GM21447 (cell line): ENCODE measurements at regions not wholly inside any gene's neighbourhood (a gene's known extent, or its start where the extent isn't known, plus 50 kb on each side); places are given as distances from the start of the nearest gene placed in this dataset.
"Not testable (repeated sequence)": the region's sequence is repeated elsewhere in the genome, so short reads cannot be mapped to it uniquely, and the experiment has no call there.

Experiments
- ATAC-seq: cut with Tn5 transposase; IDR thresholded peaks from one replicate; pipeline ENCODE4 v1.9.1; 2021; ENCODE audit not compliant: unreplicated experiment

DNA sequence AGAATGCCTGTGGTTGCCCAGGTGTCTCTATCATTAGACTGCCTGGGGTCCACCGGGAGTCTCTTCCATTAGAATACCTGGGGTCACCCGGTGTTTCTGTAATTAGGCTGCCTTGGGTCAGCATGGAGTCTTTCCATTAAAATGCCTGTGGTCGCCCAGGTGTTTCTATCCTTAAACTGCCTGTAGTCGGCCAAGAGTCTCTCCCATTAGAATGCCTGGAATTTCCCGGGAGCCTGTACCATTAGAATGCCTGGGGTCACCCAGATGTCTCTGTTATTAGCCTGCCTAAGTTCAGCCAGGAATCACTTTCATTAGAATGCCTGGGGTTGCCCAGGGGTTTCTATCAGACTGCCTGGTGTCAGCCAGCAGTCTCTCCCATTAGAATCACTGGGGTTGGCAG, 1492.8 kb downstream of the UQCRFS1 start:
- ATAC-seq: no peak

DNA sequence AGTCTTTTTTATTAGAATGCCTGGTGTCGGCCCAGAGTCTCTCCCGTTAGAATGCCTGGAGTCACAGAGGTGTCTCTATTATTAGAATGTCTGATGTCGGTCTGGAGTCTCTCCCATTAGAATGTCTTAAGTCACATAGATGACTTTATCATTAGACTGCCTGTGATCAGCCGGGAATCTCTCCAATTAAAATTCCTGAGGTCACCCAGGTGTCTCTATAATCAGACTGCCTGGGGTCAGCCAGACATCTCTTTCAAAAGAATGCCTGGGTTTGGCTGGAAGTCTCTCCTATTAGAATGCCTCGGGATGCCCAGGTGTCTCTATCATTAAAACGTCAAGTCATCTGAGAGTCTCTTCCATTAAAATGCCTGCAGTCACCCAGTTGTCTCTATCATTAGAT, 1493.9 kb downstream of the UQCRFS1 start:
- no peak for ATAC-seq

- ATAC-seq: no peak
These were observed 1494.7 kb downstream of the UQCRFS1 start for GRCh38 chr19:27718234-27718633.

GRCh38 chr19:27717825-27718224, 1495.1 kb downstream of the UQCRFS1 start:
- ATAC-seq: no peak

DNA sequence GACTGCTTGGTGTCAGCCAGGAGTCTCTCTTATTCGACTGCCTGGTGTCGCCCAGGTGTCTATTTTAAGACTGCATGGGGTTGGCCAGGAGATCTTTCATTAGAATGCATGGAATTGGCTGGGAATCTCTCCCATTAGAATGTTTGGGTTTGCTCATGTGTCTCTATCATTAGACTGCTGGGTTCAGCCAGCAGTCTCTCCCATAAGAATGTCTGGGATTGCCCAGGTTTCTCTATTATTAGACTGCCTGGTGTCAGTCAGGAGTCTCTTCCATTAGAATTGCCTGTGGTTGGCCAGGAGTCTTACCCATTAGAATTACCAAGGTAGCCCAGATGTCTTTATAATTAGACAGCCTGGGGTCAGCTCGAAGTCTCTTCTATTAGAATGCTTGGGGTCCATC, 1496.0 kb downstream of the UQCRFS1 start:
- ATAC-seq: no peak

DNA sequence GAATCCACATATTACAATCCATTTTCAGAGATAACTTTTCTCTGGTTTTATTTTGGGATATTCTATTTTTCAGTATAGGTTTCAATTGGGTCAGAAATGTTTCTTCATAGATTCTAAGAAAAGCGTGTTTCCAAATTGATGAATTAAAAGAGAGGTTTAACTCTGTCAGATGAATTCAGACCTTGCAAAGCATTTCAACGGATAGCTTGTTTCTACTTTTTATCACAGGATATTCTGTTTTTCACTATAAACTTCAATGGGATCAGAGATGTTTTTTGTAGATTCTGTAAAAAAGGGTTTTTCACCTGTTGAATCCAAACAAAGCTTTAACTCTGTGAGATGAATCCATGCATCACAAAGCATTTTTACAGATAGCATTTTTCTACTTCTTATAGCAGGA, 1498.1 kb downstream of the UQCRFS1 start:
- ATAC-seq: no peak

- no peak for ATAC-seq
These were observed 1503.5 kb downstream of the UQCRFS1 start for GRCh38 chr19:27709496-27709895.

DNA sequence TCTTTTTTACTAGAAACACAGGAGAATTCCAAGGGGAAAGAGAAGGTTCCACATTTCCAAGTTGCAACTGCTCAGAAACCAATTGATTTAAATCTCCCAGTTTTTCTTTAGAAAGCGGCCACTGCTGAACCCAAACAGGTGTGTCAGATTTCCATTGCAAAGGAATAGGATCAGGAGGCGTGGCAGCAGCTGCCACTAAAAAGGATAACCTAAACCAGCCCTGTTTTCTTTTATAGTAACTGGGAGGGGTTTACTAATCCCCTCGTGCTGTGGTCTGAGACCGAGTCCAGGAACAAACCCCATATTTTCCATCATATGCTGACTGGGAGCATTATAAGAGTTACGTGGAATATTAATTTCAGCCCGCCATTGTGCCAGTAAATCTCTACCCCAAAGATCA, 1504.0 kb downstream of the UQCRFS1 start:
- ATAC-seq: not testable (repeated sequence)

DNA sequence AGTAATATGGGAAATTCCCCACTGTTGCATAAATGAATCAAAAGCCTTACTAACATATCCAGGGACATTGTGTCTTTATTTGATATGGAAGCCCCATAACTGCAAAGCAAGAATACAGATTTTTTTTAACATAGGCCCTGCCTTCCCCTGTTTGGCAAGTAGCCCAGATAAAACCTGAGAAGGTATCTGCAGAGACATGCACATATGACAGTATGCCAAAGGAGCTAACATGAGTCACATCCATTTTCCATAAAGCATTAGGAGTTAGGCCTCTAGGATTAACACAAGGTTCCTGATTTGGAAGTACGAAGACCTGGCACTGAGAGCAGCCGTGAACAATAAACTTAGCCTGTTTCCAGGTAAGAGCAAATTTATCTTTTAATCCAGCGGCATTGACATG, 1505.9 kb downstream of the UQCRFS1 start:
- not testable (repeated sequence) for ATAC-seq

DNA sequence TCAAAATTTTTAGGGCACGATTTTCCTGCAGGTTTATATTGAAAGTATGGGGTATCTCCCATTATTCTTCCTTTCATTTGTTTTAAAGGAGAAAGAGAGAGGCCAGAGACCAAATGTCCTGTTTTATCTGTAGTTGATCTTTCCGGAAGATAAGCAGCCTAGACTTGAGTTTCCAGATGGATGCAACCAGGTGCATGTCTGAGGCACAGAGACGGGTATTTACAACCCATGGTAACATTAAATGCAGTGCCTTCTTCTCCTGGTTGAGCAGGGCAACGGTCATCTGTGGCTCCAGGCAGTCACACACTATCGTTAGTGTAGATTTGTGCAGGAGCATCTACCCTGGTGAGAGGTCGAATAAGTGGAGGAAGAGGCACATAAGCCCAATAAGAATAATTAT, 1507.1 kb downstream of the UQCRFS1 start:
- no peak for ATAC-seq

DNA sequence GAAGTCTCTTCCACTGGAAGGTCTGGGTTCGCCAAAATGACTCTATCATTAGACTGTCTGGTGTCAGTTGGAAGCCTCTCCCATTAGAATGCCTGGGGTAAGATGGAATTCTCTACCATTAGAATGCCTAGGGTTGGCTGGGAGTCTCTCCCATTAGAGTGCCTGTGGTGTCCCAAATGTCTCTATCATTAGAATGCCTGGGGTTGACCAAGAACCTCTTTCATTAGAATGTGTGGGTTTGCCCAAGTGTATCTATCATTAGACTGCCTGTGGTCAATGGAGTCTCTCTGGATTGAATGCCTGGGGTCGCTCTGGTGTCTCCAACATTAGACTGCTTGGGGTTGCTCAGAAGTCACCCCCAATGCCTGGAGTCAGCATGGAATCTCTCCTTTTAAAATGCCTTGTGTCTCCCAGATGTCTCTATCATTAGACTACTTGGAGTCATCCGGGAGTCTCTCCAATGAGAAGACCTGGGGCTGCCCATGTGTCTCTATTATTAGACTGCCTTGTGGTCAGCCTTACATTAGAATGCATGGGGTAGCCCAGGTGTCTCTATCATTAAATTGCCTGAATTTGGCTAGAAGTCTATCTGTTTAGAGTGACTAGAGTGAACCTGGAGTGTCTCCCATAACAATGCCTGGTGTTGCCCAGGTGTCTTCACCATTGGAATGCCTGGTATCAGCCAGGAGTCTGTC, 1518.4 kb downstream of the UQCRFS1 start:
- ATAC-seq: no peak

DNA sequence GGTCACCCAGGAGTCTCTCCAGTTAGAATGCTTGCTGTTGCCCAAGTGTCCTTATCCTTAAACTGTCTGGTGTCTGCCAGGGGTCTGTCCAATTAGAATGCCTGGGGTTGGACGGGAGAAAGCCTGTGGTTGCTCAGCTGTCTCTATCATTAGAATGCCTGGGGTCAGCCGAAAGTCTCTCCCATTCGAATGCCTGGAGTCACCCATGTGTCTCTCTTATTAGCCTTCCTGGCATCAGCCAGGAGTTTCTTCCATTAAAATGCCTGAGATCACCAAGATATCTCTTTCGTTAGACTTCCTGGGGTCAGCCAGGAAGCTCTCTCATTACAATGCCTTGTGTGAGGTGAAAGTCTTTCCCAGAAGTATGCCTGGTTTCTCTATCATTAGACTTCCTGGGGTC, 1521.0 kb downstream of the UQCRFS1 start:
- ATAC-seq: no peak

GRCh38 chr19:27689734-27690241, 1523.2 kb downstream of the UQCRFS1 start:
- ATAC-seq: no peak

DNA sequence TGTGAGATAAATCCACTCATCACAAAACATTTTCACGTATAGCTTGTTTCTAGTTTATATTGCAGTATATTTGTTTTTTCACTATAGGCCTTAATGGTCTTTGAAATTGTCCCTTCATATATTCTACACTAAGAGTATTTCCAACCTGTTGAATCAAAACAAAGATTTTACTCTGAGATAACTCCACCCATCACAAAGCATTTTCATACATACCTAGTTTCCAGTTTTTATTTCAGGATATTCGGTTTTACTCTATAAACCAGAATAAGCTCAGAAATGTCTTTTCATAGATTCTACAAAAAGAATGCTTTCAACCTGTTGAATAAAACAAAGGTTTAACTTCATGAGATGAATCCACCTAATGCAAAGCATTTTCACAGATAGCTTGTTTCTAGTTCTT, 1528.7 kb downstream of the UQCRFS1 start:
- ATAC-seq: no peak

DNA sequence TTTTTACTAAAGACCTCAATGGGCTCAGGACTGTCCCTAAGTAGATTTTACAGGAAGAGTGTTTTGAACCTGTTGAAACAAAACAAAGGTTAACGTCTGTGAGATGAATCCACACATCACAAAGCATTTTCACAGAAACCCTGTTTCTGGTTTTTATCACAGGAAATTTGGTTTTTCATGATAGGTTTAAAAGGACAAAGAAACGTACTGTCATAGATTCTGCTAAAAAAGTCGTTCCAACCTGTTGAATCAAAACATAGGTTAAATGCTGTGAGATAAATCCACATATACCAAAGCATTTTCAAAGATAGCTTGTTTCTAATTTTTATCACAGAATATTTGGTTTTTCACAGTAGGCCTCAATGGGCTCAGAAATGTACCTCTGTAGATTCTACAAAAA, 1531.0 kb downstream of the UQCRFS1 start:
- ATAC-seq: no peak

DNA sequence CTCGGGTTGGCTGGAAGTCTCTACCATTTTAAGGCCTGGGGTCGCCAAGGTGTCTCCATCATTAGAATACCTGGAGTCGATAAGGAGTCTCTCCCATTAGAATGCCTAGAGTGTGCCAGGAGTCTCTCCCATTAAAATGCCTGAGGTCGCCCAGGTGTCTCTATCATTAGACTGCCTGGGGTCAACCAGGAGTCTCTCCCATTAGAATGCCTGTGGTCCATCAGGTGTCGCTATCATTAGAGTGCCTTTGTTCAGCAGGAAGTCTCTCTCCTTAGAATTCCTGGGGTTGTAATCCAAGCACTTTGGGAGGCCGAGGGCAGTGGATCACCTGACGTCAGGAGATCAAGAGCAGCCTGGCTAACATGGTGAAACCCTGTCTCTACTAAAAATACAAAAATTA, 1533.0 kb downstream of the UQCRFS1 start:
- no peak for ATAC-seq

GRCh38 chr19:27679399-27679798, 1533.6 kb downstream of the UQCRFS1 start:
- no peak for ATAC-seq

DNA sequence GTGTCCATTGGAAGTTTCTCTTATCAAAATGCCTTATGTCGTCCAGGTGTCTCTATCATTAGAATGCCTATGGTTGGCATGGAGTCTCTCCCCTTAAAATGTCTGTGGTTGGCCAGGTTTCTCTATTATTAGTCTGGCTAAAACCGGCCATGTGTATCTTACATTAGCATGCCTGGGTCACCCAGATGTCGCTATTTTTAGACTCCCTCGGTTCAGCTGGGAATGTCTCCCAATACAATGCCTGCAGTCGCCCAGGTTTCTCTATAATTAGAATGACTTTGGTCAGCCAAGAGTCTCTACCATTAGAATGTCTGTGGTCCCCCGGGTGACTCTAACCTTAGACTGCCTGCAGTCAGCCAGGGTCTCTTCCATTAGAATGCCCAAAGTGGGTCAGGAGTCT, 1536.1 kb downstream of the UQCRFS1 start:
- no peak for ATAC-seq

DNA sequence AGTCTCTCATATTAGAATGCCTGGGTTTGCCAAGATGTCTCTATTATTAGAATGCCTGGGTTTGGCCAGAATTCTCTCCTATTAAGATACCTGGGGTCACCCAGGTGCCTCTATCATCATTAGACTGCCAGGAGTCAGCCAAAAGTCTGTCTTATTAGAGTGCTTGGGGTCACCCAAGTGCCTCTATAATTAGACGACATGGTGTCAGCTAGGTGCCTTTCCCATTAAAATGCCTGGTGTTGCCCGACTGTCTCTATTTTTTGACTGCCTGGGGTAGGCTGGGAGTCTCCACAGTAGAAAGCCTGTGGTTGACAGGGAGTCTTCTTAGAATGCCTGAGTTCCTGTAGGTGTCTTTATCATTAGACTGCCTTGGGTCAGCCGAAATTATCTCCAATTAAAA, 1536.6 kb downstream of the UQCRFS1 start:
- no peak for ATAC-seq

DNA sequence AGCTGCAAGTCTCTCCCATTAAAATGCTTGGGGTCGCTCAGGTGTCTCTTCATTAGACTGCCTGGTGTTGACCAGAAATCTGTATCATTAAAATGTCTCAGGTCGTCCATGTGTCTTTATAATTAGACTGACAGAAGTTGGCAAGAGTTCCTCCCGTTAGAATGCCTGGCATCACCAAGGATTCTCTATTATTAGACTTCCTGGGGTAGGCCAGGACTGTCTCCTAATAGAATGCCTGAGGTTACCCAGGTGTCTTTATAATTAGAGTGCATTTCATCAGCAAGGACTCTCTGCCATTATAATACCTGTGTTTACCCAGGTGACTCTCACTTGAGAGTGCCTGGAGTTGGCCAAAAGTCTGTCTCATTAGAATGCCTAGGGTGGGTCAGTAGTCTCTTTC, 1537.2 kb downstream of the UQCRFS1 start:
- no peak for ATAC-seq

GRCh38 chr19:27674701-27675100, 1538.2 kb downstream of the UQCRFS1 start:
- ATAC-seq: no peak

- ATAC-seq: no peak
These were observed 1539.0 kb downstream of the UQCRFS1 start for GRCh38 chr19:27673986-27674385.
